WTC11 (cell line): ENCODE measurements at regions not wholly inside any gene's neighbourhood (a gene's known extent, or its start where the extent isn't known, plus 50 kb on each side); places are given as distances from the start of the nearest gene placed in this dataset.

Source experiments
- ELF4 ChIP-seq: sonication (generic); formaldehyde crosslinking; IDR thresholded peaks from 2 replicates; pipeline ENCODE4 v1.8.1; 2022; ENCODE audit warnings: low read depth, mild to moderate bottlenecking, moderate library complexity, missing genetic modification reagents

DNA sequence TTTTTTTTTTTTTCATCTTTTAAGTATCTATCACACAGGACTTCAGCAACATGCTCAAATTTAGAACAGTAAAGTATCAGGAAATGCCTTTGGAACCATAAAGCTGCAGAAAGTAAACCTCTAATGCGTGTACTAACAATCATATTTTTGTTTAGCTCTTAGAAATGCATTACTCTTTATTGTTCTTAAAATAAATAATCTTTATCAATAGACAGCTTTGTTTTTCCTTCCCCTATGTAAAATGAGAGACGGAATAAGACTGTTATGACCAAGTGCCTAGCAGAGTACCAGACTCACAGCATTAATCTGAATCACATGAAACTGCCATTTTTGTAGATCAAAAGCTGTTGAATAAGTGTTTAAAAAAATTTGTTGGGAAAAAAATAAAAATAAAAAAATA is 50.5 kb upstream of the COL25A1 start (continued):
- TF ChIP-seq ELF4 = no peak
- TF ChIP-seq, all 79 proteins: peak for 0
